HG03432 (cell line): ENCODE measurements at regions not wholly inside any gene's neighbourhood (a gene's known extent, or its start where the extent isn't known, plus 50 kb on each side); places are given as distances from the start of the nearest gene placed in this dataset.
"Not testable (repeated sequence)": the region's sequence is repeated elsewhere in the genome, so short reads cannot be mapped to it uniquely, and the experiment has no call there.

Source experiments
- ATAC-seq: cut with Tn5 transposase; IDR thresholded peaks from one replicate; pipeline ENCODE4 v1.9.1; 2021; ENCODE audit warnings: mild to moderate bottlenecking, moderate library complexity; ENCODE audit not compliant: unreplicated experiment

DNA sequence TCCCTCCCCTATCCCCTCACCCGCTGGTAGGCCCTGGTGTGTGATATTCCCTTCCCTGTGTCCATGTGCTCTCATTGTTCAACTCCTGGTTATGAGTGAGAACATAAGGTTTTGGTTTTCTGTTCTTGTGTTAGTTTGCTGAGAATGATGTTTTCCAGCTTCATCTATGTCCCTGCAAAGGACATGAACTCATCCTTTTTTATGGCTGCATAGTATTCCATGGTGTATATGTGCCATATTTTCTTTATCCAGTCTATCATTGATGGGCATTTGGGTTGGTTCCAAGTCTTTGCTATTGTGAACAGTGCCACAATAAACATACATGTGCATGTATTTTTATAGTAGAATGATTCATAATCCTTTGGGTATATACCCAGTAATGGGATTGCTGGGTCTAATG is 217.8 kb downstream of the TLE3 start:
- not testable (repeated sequence) for ATAC-seq

GRCh38 chr15:69880571-69881301 is 217.0 kb downstream of the TLE3 start:
- no peak for ATAC-seq

DNA sequence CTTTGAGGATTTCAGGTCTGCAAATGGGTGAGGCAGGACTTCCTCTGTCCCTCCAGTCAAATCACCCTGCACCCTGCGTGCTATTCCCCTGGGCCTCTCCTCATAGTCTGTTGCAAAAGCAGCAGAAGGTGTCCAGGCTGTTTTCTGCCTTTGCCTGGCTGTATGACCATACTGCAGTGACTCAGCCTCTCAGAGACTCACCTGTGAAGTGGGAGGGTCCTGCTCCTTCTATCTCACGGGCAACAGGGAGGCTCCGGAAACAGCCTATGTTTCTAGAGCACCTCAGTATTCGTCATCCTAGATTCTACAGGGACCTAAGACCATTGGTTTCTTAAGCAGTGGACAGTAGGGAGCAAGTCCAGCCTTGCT is 216.4 kb downstream of the TLE3 start:
- no peak for ATAC-seq

DNA sequence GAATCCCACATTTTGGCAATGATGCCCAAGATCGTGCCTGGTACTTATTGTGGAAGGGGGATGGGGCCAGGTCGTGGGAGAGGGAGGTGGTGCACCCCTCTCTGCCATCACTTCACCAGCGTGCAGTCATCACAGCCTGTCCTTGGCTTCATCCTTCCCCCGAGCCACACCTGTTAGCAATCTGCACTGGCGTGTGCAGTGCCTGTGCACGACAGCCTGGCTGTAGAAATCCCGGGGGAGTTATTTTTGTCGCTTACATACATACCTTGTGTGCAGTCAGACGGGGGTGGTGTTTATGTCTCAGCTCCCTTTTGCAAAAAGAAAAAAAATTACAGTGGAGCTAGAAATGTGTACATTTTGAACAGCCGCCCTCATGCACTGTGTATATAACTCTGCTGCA is 216.0 kb downstream of the TLE3 start:
- ATAC-seq, result no peak

DNA sequence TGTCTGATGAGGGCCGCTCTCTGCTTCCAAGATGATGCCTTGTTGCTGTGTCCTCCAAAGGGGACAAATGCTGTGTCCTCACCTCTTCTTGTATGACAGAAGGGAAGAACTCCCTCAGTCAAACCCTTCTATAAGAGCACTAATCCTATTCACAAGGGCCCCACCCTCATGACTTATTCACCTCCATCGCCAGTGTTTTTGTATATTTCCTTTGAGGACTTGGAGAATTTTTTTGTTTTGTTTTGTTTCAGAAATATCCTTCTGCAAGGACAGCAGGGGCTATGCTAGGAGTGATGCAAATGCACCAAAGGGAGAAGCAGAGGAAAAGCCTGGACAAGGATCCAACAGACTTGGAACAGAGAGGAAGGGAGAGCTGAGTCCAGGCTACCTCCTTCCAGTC is 214.4 kb downstream of the TLE3 start:
- no peak for ATAC-seq

- no peak for ATAC-seq
These were observed 212.4 kb downstream of the TLE3 start for GRCh38 chr15:69885173-69885955.

DNA sequence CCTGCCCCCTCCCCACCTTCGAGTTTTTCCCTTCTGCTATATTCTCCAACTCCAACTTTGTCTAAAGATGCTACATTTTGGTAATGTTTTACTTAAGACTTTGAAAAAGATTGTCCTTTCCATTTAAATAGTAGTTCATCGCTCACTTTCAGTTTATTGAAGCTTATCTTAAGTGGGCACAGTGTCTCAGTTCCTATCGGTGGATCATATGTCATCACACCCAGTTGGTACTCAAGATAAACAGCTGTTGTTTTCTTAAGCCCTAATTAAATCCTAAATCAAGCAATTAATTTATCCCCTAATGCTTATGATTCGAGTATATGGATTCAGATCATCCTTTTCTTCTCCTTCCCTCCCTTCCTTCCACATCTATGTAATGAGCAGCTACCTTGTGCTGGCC is 210.7 kb downstream of the TLE3 start:
- no peak for ATAC-seq

DNA sequence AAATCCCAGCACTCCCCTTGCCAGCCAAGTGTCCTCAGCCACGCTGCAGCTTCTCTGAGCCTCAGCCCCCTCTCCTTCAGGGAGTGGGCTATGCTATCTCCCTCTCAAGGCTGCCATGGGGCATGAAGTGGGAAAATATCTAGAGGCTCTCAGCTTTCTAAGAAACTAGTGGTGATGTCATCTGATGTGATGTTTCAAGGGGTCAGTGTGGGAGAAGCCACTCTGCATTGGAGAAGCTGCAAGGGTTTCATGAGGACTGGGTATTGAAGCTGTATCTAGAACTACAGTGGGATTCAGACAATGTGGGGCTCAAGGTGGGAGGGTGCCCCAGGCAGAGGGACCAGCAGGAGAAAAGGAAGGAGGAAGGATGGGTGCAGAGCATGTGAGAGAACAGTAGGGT is 210.2 kb downstream of the TLE3 start:
- no peak for ATAC-seq

DNA sequence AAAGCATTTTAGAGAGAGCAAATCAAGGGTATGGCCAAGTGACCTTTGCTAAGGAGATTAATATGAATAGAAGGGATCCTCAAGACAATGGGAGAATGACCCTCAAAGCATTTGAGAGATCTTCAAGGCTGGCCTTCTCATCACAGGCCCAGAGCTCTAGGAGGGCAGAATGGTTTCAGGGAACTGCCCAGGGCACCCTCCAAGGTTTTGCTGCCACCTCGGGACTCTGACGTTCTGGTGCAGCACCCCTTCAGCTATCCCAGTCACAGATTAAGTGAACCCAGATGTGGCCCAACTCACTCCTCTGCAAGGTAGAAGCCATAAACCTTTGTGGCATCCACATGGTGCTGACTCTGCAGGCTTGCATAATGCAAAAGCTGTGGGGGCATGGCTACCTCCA is 209.3 kb downstream of the TLE3 start:
- ATAC-seq, result no peak

- no peak for ATAC-seq
These were observed 206.6 kb downstream of the TLE3 start for GRCh38 chr15:69891070-69891536.

- no peak for ATAC-seq
These were observed 206.1 kb downstream of the TLE3 start for GRCh38 chr15:69891606-69892005.

DNA sequence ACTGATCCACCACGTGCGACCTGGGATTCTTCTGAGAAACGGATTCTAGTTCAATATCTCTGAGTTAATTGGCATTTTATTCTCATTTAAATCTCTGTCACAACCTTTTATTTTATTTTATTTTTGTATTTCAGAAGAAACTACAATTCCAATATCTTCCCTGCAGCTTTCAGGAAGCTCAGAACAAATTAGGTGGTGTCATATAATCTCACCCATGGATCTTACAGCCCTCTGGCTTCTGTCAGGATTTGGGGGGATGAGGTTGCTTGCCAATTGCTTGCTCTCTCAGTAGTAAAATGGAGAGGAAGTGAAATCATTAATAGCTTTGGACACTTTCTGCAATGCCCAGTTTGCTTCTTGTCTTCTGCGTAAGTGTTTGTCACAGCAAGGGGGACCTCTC is 205.4 kb downstream of the TLE3 start:
- no peak for ATAC-seq

DNA sequence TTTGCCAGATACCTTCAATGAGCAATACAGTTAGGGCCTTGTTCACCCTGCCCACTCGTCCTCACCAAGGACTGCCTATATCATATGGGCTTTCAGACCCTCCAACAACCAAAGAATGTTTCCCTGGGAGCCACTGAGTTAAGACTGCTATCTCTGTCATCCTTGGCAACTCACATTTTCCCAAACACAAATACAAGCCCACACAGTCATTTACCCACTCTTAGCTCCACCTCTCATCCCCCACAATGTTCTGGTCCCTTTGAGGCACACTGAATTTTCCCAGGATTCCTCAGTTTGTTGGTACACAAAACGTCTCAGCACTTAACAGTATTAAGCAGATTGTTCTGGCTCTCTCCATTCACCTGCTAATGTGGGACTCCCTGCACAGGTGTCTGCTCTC is 204.6 kb downstream of the TLE3 start:
- ATAC-seq, result no peak

DNA sequence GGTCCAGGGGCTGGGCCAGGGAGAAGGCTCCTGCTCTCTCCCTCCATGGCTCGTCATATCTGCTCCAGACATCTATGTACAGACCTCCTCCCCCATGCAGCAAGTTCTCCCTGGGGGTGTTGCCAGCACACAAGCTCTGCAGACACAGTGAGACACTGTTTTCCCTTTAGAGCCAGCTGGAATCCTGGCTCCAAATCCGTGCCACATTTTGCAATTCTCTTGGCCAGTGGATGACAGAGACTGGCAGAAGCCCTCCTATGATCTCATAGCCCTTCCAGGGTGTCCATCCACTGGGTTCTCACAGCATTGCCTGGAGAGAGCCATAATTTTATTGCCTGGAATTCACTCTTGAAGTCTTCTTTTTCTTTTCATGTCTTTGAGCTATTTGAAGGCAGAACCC is 203.9 kb downstream of the TLE3 start:
- ATAC-seq, result no peak

DNA sequence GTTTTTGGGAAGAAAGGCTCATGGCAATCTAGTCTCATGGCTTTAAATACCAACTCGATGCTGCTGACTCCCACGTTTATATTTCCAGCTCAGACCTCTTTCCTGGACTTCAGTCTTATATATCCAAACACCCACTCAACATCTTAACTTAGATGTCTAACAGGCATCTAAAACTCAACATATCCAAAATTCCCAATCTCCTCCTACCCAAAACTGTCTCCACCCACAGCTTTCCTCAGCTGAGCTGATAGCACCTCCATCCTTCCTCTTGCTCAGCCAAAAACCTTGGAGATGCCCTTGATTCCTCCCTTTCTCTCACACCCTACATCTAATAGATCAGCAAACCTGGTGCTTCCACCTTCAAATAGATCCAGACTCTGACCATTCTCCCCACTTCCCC is 202.5 kb downstream of the TLE3 start:
- ATAC-seq, result no peak

DNA sequence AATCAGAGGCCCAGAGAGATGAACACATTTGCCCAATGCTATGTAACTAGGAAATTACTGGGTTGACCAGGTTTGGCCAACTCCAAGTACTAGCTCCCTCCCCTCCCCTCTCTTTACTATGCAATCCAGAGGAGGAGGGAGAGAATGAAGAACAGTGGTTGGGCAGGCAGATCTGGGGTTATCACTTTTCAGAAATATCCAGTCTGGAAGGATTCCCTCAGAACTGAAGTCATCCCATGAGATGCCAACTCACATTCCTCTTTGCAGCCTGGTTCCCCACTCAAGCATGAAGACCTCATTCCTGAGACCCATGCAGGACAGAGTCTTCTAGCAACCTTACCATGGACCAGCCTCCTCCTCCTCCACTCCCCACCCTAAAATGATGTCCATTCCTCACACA is 201.1 kb downstream of the TLE3 start:
- ATAC-seq, result no peak

- no peak for ATAC-seq
These were observed 200.7 kb downstream of the TLE3 start for GRCh38 chr15:69897061-69897460.

DNA sequence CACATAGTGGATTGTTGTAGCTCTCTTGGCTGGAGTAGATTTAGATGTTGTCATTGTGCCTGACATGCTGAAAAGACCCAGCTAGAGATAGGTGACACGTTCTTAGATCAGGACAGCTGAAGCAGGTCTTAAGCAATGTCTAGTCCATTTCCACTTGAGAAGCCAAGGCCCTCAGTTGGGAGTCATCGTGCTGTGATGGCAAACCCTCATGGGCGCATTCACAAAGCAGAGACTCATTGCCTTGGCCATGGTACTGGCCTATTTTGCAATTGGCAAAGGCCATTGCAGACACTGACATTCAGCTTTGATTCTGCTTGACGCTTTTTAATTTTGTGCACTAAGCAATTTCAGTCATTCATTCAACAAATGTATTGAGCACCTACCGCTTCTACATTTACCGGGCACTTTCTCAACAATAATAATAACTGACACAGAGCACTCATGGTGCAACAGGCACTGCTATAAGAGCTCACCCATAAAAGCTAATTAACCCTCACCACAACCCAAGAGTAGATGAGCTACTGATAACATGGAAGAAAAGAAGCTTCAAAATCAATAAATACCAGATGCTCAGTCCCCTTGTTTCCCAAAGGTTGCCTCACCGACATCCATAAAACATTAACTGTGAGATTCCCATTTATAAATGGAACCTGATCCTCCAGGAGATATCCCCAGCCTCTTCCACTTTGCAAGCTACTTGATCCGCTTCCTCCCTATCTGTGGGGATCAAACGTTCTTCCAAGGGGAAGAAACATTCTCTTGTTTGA is 200.1 kb downstream of the TLE3 start:
- no peak for ATAC-seq

- ATAC-seq, result no peak
These were observed 199.5 kb downstream of the TLE3 start for GRCh38 chr15:69898243-69898642.

- ATAC-seq, result no peak
These were observed 195.2 kb downstream of the TLE3 start for GRCh38 chr15:69902414-69903062.
